H1 (cell line): ENCODE measurements at regions not wholly inside any gene's neighbourhood (a gene's known extent, or its start where the extent isn't known, plus 50 kb on each side); places are given as distances from the start of the nearest gene placed in this dataset.

Experiments used
- CTCF ChIA-PET: fragments of 300-600 bp; sonication (Branson Sonifier 250); formaldehyde crosslinking; loops from one replicate; lab custom pipeline; 2021; ENCODE audit not compliant: partially characterized antibody; lab: Charles Lee
- POLR2A ChIA-PET: fragments of 300-600 bp; sonication (Branson Sonifier 250); formaldehyde crosslinking; loops from one replicate; lab custom pipeline; 2021; ENCODE audit warnings: inconsistent platforms; ENCODE audit not compliant: partially characterized antibody; lab: Charles Lee
- DNase-seq, 2 experiments: peaks; one replicate each; pipeline versions ENCODE4 v3.0.0 to v3.0.0-alpha.2; 2010 to 2022; ENCODE audit warnings: low spot score in 2 of 2, low read depth in 1 of 2, mixed read lengths in 1 of 2
- FAIRE-seq: peaks from 2 replicates; lab custom pipeline; 2011; peaks lifted over from hg19 to GRCh38; lab: Jason Lieb, UNC
- H2AFZ ChIP-seq: 2 replicates; pipeline ENCODE4 v1.8.1; 2012; ENCODE audit warnings: low read length, inconsistent platforms
- H2AK5ac ChIP-seq: 2 replicates; pipeline ENCODE4 v1.6.1; 2013; ENCODE audit warnings: low read depth, low read length
- H2BK120ac ChIP-seq: replicated peaks from 2 replicates; pipeline ENCODE3; 2013; ENCODE audit warnings: low read depth, low read length, inconsistent platforms
- H2BK12ac ChIP-seq: 2 replicates; pipeline ENCODE4 v1.6.1; 2013; ENCODE audit warnings: low read depth, low read length
- H2BK15ac ChIP-seq: 2 replicates; pipeline ENCODE4 v1.6.1; 2013; ENCODE audit warnings: low read length
- H2BK20ac ChIP-seq: 2 replicates; pipeline ENCODE4 v1.6.1; 2013; ENCODE audit warnings: low read length
- H2BK5ac ChIP-seq: 2 replicates; pipeline ENCODE4 v1.6.1; 2013; ENCODE audit warnings: low read depth, low read length
- H3K14ac ChIP-seq: 2 replicates; pipeline ENCODE4 v1.6.1; 2013; ENCODE audit warnings: inconsistent platforms; ENCODE audit not compliant: insufficient read length
- H3K18ac ChIP-seq: 2 replicates; pipeline ENCODE4 v1.6.1; 2013; ENCODE audit warnings: low read length; ENCODE audit errors: extremely low read depth
- H3K23ac ChIP-seq: 2 replicates; pipeline ENCODE4 v1.6.1; 2013; ENCODE audit warnings: inconsistent platforms; ENCODE audit not compliant: insufficient read length
- H3K23me2 ChIP-seq: 2 replicates; pipeline ENCODE4 v1.6.1; 2013; ENCODE audit warnings: low read depth, low read length
- H3K27ac ChIP-seq: 2 replicates; pipeline ENCODE4 v1.6.1; 2011; ENCODE audit warnings: low read depth, low read length, inconsistent platforms
- H3K27me3 ChIP-seq, 4 experiments: replicated peaks in 1 of 4; 1 replicate in 1 of 4; 2 replicates in 3 of 4; pipeline versions ENCODE4 v1.6.1 to v1.8.1; 2011 to 2013; ENCODE audit warnings: low read length in 3 of 4, mild to moderate bottlenecking in 3 of 4, inconsistent platforms in 2 of 4, mixed read lengths in 2 of 4, moderate library complexity in 1 of 4; ENCODE audit not compliant: control insufficient read depth in 3 of 4, insufficient read depth in 3 of 4; ENCODE audit errors: extremely low read depth in 1 of 4
- H3K36me3 ChIP-seq, 4 experiments: 2 replicates each; pipeline versions ENCODE4 v1.6.1 to v1.8.1; 2011 to 2013; ENCODE audit warnings: mild to moderate bottlenecking in 4 of 4, low read length in 3 of 4, moderate library complexity in 2 of 4, control low read depth in 1 of 4, inconsistent platforms in 1 of 4; ENCODE audit not compliant: insufficient read depth in 4 of 4, control insufficient read depth in 2 of 4
- H3K4ac ChIP-seq: replicated peaks from 2 replicates; pipeline ENCODE3; 2013; ENCODE audit warnings: low read length, low read depth, mixed read lengths, inconsistent platforms; ENCODE audit not compliant: insufficient read length
- H3K4me1 ChIP-seq, 4 experiments: replicated peaks in 1 of 4; 1 replicate in 1 of 4; 2 replicates in 3 of 4; pipeline versions ENCODE4 v1.6.1 to v1.8.1; 2011 to 2013; ENCODE audit warnings: low read length in 3 of 4, inconsistent platforms in 2 of 4, mixed read lengths in 1 of 4; ENCODE audit not compliant: insufficient read depth in 4 of 4, control insufficient read depth in 3 of 4
- H3K4me2 ChIP-seq, 2 experiments: 2 replicates each; pipeline versions ENCODE4 v1.6.1 to v1.8.1; 2011 to 2013; ENCODE audit warnings: low read depth in 2 of 2, low read length in 2 of 2, control low read depth in 1 of 2, inconsistent platforms in 1 of 2, mild to moderate bottlenecking in 1 of 2; ENCODE audit not compliant: insufficient read depth in 1 of 2
- H3K4me3 ChIP-seq, 4 experiments: fragments of 200-600, 300-600 bp in 1 of 4; sonication (generic), shearing (Covaris generic), sonication (Bioruptor Twin) in 1 of 4; 2 replicates each; pipeline versions ENCODE4 v1.5.1 to v1.8.1; 2011 to 2016; ENCODE audit warnings: low read length in 4 of 4, low read depth in 3 of 4, control low read depth in 2 of 4, inconsistent platforms in 2 of 4, mild to moderate bottlenecking in 2 of 4, mixed read lengths in 1 of 4, moderate library complexity in 1 of 4; ENCODE audit not compliant: insufficient read depth in 2 of 4; ENCODE audit errors: extremely low read depth in 1 of 4
- H3K56ac ChIP-seq: replicated peaks from 2 replicates; pipeline ENCODE3; 2013; ENCODE audit warnings: low read depth, mild to moderate bottlenecking, mixed read lengths, low read length, inconsistent platforms; ENCODE audit not compliant: insufficient read length
- H3K79me1 ChIP-seq: 2 replicates; pipeline ENCODE4 v1.6.1; 2013; ENCODE audit warnings: low read depth, low read length, control low read depth
- H3K79me2 ChIP-seq, 2 experiments: 2 replicates each; pipeline versions ENCODE4 v1.6.1 to v1.8.1; 2012 to 2013; ENCODE audit warnings: low read length in 2 of 2, mild to moderate bottlenecking in 2 of 2, inconsistent platforms in 1 of 2; ENCODE audit not compliant: insufficient read depth in 2 of 2, control insufficient read depth in 1 of 2
- H3K9ac ChIP-seq, 4 experiments: replicated peaks in 1 of 4; 1 replicate in 1 of 4; 2 replicates in 3 of 4; pipeline versions ENCODE4 v1.6.1 to v1.8.1; 2011 to 2013; ENCODE audit warnings: low read depth in 3 of 4, low read length in 3 of 4, control low read depth in 2 of 4, mild to moderate bottlenecking in 2 of 4, moderate library complexity in 2 of 4, inconsistent platforms in 1 of 4; ENCODE audit errors: extremely low read depth in 1 of 4
- H3K9me3 ChIP-seq, 2 experiments: 2 replicates each; pipeline versions ENCODE4 v1.6.1 to v1.8.1; 2012 to 2013; ENCODE audit warnings: mild to moderate bottlenecking in 2 of 2, moderate library complexity in 2 of 2, control low read depth in 1 of 2, inconsistent platforms in 1 of 2, low read depth in 1 of 2, low read length in 1 of 2, mixed read lengths in 1 of 2; ENCODE audit not compliant: insufficient read depth in 2 of 2
- H4K20me1 ChIP-seq, 2 experiments: replicated peaks in 1 of 2; 2 replicates each; pipeline versions ENCODE3 to v1.8.1; 2011 to 2013; ENCODE audit warnings: inconsistent platforms in 2 of 2, low read length in 2 of 2, mild to moderate bottlenecking in 1 of 2; ENCODE audit not compliant: insufficient read depth in 2 of 2, control insufficient read depth in 1 of 2
- H4K5ac ChIP-seq: 2 replicates; pipeline ENCODE4 v1.6.1; 2013; ENCODE audit warnings: low read length, low read depth, mixed read lengths, inconsistent platforms; ENCODE audit not compliant: insufficient read length
- H4K8ac ChIP-seq: 2 replicates; pipeline ENCODE4 v1.8.0; 2013; ENCODE audit warnings: mild to moderate bottlenecking, moderate library complexity, low read length, inconsistent platforms; ENCODE audit not compliant: insufficient read depth; ENCODE audit errors: extremely low read depth
- H4K91ac ChIP-seq: replicated peaks from 2 replicates; pipeline ENCODE3; 2013; ENCODE audit warnings: low read length, mixed read lengths, inconsistent platforms; ENCODE audit not compliant: insufficient read length
- EGR1 ChIP-seq: IDR thresholded peaks from 2 replicates; pipeline ENCODE4 v1.6.1; 2011; ENCODE audit warnings: low read depth, low read length, borderline replicate concordance
- EP300 ChIP-seq, 2 experiments: IDR thresholded peaks; 1 replicate in 1 of 2; 2 replicates in 1 of 2; pipeline ENCODE4 v1.6.1; 2011 to 2012; ENCODE audit warnings: low read depth in 2 of 2, low read length in 2 of 2, mild to moderate bottlenecking in 2 of 2, borderline replicate concordance in 1 of 2, inconsistent platforms in 1 of 2, moderate library complexity in 1 of 2
- MAFK ChIP-seq: IDR thresholded peaks from 2 replicates; pipeline ENCODE4 v1.6.1; 2012; ENCODE audit warnings: low read depth, mild to moderate bottlenecking, improper control_type of control experiment, low read length
- MAX ChIP-seq: IDR thresholded peaks from 2 replicates; pipeline ENCODE4 v1.6.1; 2012; ENCODE audit warnings: inconsistent platforms
- RAD21 ChIP-seq, 2 experiments: IDR thresholded peaks in 1 of 2; conservative IDR thresholded peaks in 1 of 2; 2 replicates each; pipeline ENCODE4 v1.6.1; 2011; ENCODE audit warnings: low read depth in 2 of 2, low read length in 2 of 2, improper control_type of control experiment in 1 of 2, inconsistent platforms in 1 of 2, mild to moderate bottlenecking in 1 of 2, moderate library complexity in 1 of 2
- RFX5 ChIP-seq: IDR thresholded peaks from 2 replicates; pipeline ENCODE4 v1.6.1; 2011; ENCODE audit warnings: low read depth, low read length, improper control_type of control experiment, borderline replicate concordance
- SP4 ChIP-seq: IDR thresholded peaks from 2 replicates; pipeline ENCODE4 v1.6.1; 2012; ENCODE audit warnings: low read length, inconsistent platforms
- WGBS, 2 experiments: shearing (Covaris generic) in 1 of 2; methylation state at CpG; one replicate each; pipeline versions ENCODE4 v1.1.6 to v1.1.7; 2013 to 2015; ENCODE audit warnings: low lambda C conversion rate in 2 of 2, mixed read lengths in 2 of 2, inconsistent platforms in 1 of 2, low coverage in 1 of 2, missing lambda C conversion rate in 1 of 2; ENCODE audit not compliant: insufficient replicate concordance in 2 of 2, insufficient coverage in 1 of 2, insufficient read length in 1 of 2; ENCODE audit errors: extremely low coverage in 1 of 2, missing lambda C conversion rate in 1 of 2; 5-methylcytosine and 5-hydroxymethylcytosine counted together
- TF ChIP-seq, protein P1 (sequence below): IDR thresholded peaks from 2 replicates; pipeline ENCODE4 v1.6.1; 2012; ENCODE audit warnings: inconsistent platforms

- no peaks in the 10 kb centered on the region; the same call in 1 of the 2 replicates for H3K23me2 ChIP-seq
- 90% methylated on average over 6 of the region's 6 CpGs; no CpG with 5 or more reads in 1 of the 2 experiments for WGBS, 2 experiments
- H2AK5ac ChIP-seq, result no peak overlapping the region
- no peaks in the 10 kb centered on the region for H3K79me2 ChIP-seq
- H4K5ac ChIP-seq, result no peak overlapping the region
- no peak overlapping the region for H3K4me2 ChIP-seq
- H3K79me1 ChIP-seq, result no peaks in the 10 kb centered on the region
- H3K4me1 ChIP-seq, result no peaks in the 10 kb centered on the region
- no peak overlapping the region for H4K91ac ChIP-seq
- no peak overlapping the region for H2AFZ ChIP-seq
- no peak for FAIRE-seq
- no peak overlapping the region for H2BK15ac ChIP-seq
- H3K4ac ChIP-seq, result no peak overlapping the region
- no peaks in the 10 kb centered on the region for H3K36me3 ChIP-seq
- H4K20me1 ChIP-seq, result no peaks in the 10 kb centered on the region
- no peak overlapping the region for H2BK5ac ChIP-seq
- H3K9ac ChIP-seq, result no peak overlapping the region
- no peak overlapping the region for H3K23ac ChIP-seq
- H3K18ac ChIP-seq, result no peak overlapping the region
- H3K27me3 ChIP-seq, result no peaks in the 10 kb centered on the region
- no peaks in the 10 kb centered on the region for H3K9me3 ChIP-seq
- POLR2A ChIA-PET, result no interaction called here
- H2BK12ac ChIP-seq, result no peak overlapping the region
- H2BK120ac ChIP-seq, result no peak overlapping the region
- no peak overlapping the region for H3K14ac ChIP-seq
- no peak overlapping the region for H4K8ac ChIP-seq
- DNase-seq, result no peak
- no peak overlapping the region for H2BK20ac ChIP-seq
- H3K4me3 ChIP-seq, result no peak overlapping the region
- H3K56ac ChIP-seq, result no peak overlapping the region
- CTCF ChIA-PET, result no interaction called here
- H3K27ac ChIP-seq, result no peak overlapping the region
- TF ChIP-seq EP300 (IDR thresholded peaks at IDR 0.05; ENCODE audit: borderline replicate concordance in 1 of 2, low read depth in 2 of 2, low read length in 2 of 2) (no peak), RFX5 (no peak), EGR1 (no peak), MAX (no peak), SP4 (no peak), MAFK (no peak), RAD21 (IDR thresholded peaks at IDR 0.05 in 1 of 2, conservative IDR thresholded peaks at IDR 0.05 in 1 of 2; ENCODE audit: low read depth in 2 of 2, low read length in 2 of 2) (no peak)
- TF ChIP-seq, protein P1, sequence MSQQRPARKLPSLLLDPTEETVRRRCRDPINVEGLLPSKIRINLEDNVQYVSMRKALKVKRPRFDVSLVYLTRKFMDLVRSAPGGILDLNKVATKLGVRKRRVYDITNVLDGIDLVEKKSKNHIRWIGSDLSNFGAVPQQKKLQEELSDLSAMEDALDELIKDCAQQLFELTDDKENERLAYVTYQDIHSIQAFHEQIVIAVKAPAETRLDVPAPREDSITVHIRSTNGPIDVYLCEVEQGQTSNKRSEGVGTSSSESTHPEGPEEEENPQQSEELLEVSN, result no peak
Observed at GRCh38 chr4:181741513-181741912, 501.7 kb upstream of the TENM3 start.
